ENCODE measurements at regions not wholly inside any gene's neighbourhood (a gene's known extent, or its start where the extent isn't known, plus 50 kb on each side); places are given as distances from the start of the nearest gene placed in this dataset.

GRCh38 chr3:101077361-101078011 lies 84.3 kb upstream of the ABI3BP start:
- intact Hi-C loops (cut with micrococcal nuclease) (no loop called here), dilution Hi-C loops (cut with HindIII; ENCODE audit: low sequenced_read_pairs, unreplicated experiment) (no loop called here), in situ Hi-C loops (cut with MboI; ENCODE audit: low sequenced_read_pairs) (no loop called here)
- no peak overlapping the region for H4K5ac ChIP-seq (ENCODE audit: low read depth, low read length)
- H3K18ac ChIP-seq (ENCODE audit: low read depth, low read length) = no peak overlapping the region
- H2BK5ac ChIP-seq (ENCODE audit: low read depth, low read length, poor library complexity, severe bottlenecking) = no peak overlapping the region
- no peaks in the 10 kb centered on the region for H3K27me3 ChIP-seq (ENCODE audit: control insufficient read depth, insufficient read depth, low read length)
- no peak overlapping the region for H4K8ac ChIP-seq (ENCODE audit: low read depth in 2 of 2, low read length in 2 of 2)
- H3K4ac ChIP-seq (ENCODE audit: low read depth, low read length) = no peak overlapping the region
- H3K4me2 ChIP-seq (ENCODE audit: low read depth, low read length) = no peak overlapping the region
- peak; percentile 58 for DNase-seq
- BruUV-seq (replicated peaks) = no TSS peak
- ChIA-PET POLR2A (ENCODE audit: unreplicated experiment) (no interaction called here), CTCF (interaction anchor here (0.6 kb wide), 2 partner anchors 13 to 119 kb away, joined by 3 to 4 read pairs; no protein-coding TSS in a partner anchor)
- H3K9me1 ChIP-seq (ENCODE audit: insufficient read depth, low read length) = no peaks in the 10 kb centered on the region
- ATAC-seq (ENCODE audit: low read depth) = no peak
- no peak overlapping the region for H3K27ac ChIP-seq (ENCODE audit: insufficient read depth, low read length)
- H3K23ac ChIP-seq (ENCODE audit: low read depth, low read length) = no peak overlapping the region
- no peaks in the 10 kb centered on the region for H3K79me1 ChIP-seq (ENCODE audit: low read depth in 1 of 2, low read length in 2 of 2)
- H3K14ac ChIP-seq (replicated peaks; ENCODE audit: low read depth, low read length) = no peak overlapping the region
- no peak overlapping the region for H2AFZ ChIP-seq (replicated peaks; ENCODE audit: low read length, poor library complexity)
- no peak overlapping the region for H2AK9ac ChIP-seq (replicated peaks; ENCODE audit: low read depth, low read length, poor library complexity)
- no peaks in the 10 kb centered on the region for H3K36me3 ChIP-seq (ENCODE audit: control insufficient read depth, insufficient read depth, low read length)
- H3K4me1 ChIP-seq (ENCODE audit: control insufficient read depth, insufficient read depth, low read length) = peaks cover 4% of the 10 kb centered on the region
- no peak overlapping the region for H2BK20ac ChIP-seq (ENCODE audit: low read depth, low read length)
- H3K4me3 ChIP-seq (ENCODE audit: insufficient read depth, low read depth, low read length) = no peak overlapping the region
- TF ChIP-seq RFX5 (IDR thresholded peaks at IDR 0.05; ENCODE audit: low read depth, low read length) = no peak
- no peaks in the 10 kb centered on the region for H4K20me1 ChIP-seq (ENCODE audit: insufficient read depth, low read length)
- no peak overlapping the region for H2BK120ac ChIP-seq (ENCODE audit: low read depth, low read length)
- no peak overlapping the region for H2AK5ac ChIP-seq (ENCODE audit: low read depth, low read length)
- H3K9me3 ChIP-seq (ENCODE audit: control insufficient read depth, insufficient read depth, low read length) = peaks cover 2% of the 10 kb centered on the region; the same call in 1 of the 2 replicates
- no CpG with 5 or more reads among the region's 3 CpGs for WGBS, 2 experiments (ENCODE audit: extremely low coverage in 2 of 2, insufficient read length in 1 of 2)
- H4K91ac ChIP-seq (ENCODE audit: insufficient read depth, low read depth, low read length) = no peak overlapping the region
- H2BK15ac ChIP-seq (ENCODE audit: low read depth, low read length) = no peak overlapping the region
- H3K9ac ChIP-seq (ENCODE audit: low read depth, low read length) = no peak overlapping the region
- no peak overlapping the region for H3K56ac ChIP-seq (ENCODE audit: extremely low read depth, insufficient read depth, low read length)

Measured in IMR-90 (cell line).